ENCODE measurements at regions not wholly inside any gene's neighbourhood (a gene's known extent, or its start where the extent isn't known, plus 50 kb on each side); places are given as distances from the start of the nearest gene placed in this dataset.

DNA sequence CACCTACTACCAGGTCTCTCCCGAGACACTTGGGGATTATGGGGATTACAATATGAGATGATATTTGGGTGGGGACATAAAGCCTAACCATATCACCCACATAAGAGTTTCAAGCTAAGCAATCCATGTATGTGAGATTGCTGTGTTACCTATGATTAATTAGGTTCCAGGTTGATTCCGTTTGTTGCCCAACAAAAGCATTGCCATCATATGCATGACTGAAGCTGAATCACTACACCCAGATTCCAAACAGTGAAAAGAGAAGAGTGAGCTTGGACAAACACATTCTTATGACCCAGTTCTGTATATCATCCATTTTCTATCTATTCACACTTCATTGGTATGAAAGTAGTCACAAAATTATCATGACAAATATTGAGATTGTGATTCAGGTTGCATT is 952.5 kb upstream of the MAN1A1 start:
- Histone ChIP-seq H3K4me3 (no peak overlapping the region), H3K27ac (no peak overlapping the region)
- TF ChIP-seq, protein P1, sequence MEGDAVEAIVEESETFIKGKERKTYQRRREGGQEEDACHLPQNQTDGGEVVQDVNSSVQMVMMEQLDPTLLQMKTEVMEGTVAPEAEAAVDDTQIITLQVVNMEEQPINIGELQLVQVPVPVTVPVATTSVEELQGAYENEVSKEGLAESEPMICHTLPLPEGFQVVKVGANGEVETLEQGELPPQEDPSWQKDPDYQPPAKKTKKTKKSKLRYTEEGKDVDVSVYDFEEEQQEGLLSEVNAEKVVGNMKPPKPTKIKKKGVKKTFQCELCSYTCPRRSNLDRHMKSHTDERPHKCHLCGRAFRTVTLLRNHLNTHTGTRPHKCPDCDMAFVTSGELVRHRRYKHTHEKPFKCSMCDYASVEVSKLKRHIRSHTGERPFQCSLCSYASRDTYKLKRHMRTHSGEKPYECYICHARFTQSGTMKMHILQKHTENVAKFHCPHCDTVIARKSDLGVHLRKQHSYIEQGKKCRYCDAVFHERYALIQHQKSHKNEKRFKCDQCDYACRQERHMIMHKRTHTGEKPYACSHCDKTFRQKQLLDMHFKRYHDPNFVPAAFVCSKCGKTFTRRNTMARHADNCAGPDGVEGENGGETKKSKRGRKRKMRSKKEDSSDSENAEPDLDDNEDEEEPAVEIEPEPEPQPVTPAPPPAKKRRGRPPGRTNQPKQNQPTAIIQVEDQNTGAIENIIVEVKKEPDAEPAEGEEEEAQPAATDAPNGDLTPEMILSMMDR (IDR thresholded peaks at IDR 0.05), result no peak
- DNase-seq (ENCODE audit: low spot score), result no peak

DNA sequence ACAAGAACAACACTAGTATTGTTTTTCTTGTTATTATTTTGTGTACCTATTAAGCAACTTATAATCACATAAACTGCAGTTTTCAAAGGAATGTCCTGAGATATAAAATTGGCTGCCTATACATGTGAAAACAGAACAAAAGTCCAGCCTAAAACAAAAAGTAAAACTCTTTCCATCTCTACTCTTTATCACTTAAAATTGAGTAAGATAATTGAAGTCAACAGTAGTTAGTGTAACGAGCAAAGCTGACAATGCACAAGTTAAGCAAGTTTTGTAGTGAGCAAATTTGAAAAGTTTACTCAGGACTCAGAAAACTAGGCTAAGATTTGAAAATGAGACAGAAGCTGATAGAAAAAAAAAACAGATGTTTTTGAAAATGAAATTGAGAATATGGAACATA is 941.4 kb upstream of the MAN1A1 start:
- no peak overlapping the region for H3K27ac ChIP-seq
- no peak for DNase-seq (ENCODE audit: low spot score)
- TF ChIP-seq, protein P1 (IDR thresholded peaks at IDR 0.05), result no peak
- H3K4me3 ChIP-seq, result no peak overlapping the region

DNA sequence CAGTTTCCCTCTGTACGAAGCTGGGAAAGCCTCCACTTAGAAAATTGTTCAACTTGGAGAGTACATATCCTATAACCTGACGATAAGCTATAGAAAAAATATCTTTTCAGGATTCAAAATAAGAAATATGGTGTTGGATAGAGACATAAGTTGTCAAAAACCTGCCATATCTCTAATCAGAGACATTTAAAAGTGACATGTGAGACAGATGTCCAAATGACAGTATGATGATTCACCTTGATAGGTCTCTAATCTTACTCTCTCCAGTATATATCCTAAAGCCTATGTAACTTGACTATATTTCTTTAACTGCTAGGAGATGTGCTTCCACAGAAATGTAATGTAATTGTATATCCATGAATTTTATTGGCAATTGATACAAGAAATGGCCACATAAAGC is 932.4 kb upstream of the MAN1A1 start:
- H3K27ac ChIP-seq, result no peak overlapping the region
- DNase-seq (ENCODE audit: low spot score), result no peak
- H3K4me3 ChIP-seq, result no peak overlapping the region
- TF ChIP-seq, protein P1 (IDR thresholded peaks at IDR 0.05), result no peak

DNA sequence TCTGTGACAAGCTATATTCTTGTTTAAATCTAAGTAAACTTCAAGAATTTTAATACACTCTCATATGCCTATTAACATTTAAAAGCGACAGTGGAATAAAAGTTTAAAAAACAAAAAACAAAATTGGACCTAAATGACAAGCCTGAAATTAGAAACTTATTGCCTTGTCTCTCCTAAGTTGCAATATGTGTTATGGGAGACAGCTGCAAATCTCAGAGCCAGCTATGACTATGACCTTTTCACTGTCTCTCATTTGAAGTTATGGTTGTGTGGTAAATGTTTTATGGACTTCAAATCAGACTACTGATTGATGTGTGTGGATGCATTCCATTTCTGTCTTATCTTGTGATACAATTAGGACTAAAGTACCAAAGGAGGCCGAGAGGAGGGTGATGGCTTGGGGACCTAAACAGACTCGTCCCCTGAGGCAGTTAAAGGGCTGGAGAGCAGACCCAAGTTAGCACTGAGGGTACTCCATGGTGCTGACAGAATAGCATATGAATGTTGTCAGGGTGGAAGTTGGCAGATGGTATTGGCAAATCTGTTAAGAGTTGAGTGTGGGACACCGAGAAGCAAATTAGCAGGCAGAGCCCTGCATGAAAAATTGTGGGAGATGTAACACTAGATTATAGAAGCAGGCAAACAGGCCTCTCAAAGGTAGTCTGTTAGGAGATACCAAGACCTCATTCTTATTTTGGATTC is 930.1 kb upstream of the MAN1A1 start:
- TF ChIP-seq, protein P1 (IDR thresholded peaks at IDR 0.05), result no peak
- Histone ChIP-seq H3K27ac (no peak overlapping the region), H3K4me3 (no peak overlapping the region)
- no peak for DNase-seq (ENCODE audit: low spot score)

DNA sequence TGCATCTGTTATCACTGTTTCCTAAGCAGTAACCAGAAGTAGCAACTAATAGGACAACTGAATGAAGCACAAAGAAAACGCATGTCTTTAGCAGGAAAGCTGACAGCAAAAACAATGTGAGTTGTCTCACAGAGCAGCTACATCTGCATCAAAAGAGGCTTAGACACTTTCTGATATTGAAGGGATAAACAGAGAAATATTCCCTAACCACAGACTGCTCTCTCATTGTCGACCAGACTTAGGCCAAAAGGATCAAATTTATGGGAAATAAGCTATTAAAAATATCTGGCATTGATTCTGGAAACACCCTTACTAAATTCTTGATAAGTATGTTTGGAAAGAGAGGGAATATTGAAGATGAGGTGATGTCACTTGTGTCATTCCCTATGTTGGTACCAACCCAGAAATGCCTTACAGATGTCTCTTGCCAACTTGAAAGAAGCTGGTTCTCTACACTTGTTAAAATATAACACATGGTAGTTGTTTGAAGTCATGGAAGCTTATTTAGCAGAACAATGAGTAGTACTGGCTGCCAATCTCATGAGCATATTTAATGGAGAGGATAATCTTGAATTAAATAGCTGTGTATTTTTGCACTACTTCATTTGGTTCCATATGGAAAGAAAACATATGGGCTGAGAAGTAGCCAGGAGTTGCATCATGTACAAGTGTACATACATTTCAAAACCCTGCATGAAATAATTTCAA is 929.3 kb upstream of the MAN1A1 start:
- no peak overlapping the region for H3K27ac ChIP-seq
- H3K4me3 ChIP-seq, result no peak overlapping the region
- DNase-seq (ENCODE audit: low spot score), result no peak
- TF ChIP-seq, protein P1 (IDR thresholded peaks at IDR 0.05), result no peak

DNA sequence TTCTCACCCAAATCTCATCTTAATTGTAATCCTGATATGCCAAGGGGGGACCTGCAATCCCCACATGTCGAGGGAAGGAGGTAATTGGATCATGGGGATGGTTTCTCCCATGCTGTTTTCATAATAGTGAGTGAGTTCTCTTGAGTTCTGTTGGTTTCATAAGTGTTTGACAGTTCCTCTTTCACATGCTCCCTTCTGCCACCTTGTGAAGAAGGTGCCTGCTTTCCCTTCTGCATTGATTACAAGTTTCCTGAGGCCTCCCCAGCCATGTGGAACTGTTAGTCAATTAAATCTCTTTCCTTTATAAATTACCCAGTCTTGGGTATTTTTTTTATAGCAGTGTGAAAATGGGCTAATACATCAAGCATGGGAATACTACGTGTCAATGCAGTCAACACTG is 925.0 kb upstream of the MAN1A1 start:
- Histone ChIP-seq H3K4me3 (no peak overlapping the region), H3K27ac (no peak overlapping the region)
- TF ChIP-seq, protein P1 (IDR thresholded peaks at IDR 0.05), result no peak
- no peak for DNase-seq (ENCODE audit: low spot score)

DNA sequence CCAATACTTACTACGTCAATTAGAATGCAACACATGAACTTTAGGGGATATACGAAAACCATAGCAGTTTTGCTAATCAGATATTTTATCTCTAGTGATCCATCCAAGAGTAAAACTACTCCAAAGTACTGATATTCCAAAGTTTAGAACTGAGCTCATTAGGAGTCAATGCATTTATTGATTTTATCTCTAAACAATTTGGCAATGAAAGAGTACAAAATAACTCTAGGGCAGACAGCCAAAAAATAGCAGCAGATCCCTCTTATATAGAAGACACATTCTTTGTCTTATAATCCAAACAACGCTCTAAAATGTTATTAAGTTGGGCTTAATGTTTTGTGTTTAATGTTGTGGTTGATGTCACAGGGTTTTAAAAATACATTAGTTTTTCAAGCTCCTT is 923.9 kb upstream of the MAN1A1 start:
- Histone ChIP-seq H3K4me3 (no peak overlapping the region), H3K27ac (no peak overlapping the region)
- DNase-seq (ENCODE audit: low spot score), result no peak
- TF ChIP-seq, protein P1 (IDR thresholded peaks at IDR 0.05), result no peak
